ENCODE measurements at regions not wholly inside any gene's neighbourhood (a gene's known extent, or its start where the extent isn't known, plus 50 kb on each side); places are given as distances from the start of the nearest gene placed in this dataset.

- Histone ChIP-seq H3K4me3 (no peak overlapping the region), H3K36me3 (no peaks in the 10 kb centered on the region), H3K9me3 (peaks cover 14% of the 10 kb centered on the region), H3K4me1 (no peaks in the 10 kb centered on the region), H3K27ac (no peak overlapping the region), H3K27me3 (no peaks in the 10 kb centered on the region)
- WGBS = 58% methylated on average over 3 of the region's 3 CpGs
- no peak for DNase-seq (ENCODE audit: low spot score in 2 of 2)
- TF ChIP-seq POLR2A (IDR thresholded peaks at IDR 0.05) = no peak
- TF ChIP-seq EP300 (IDR thresholded peaks at IDR 0.05) = no peak
- no peak for TF ChIP-seq CTCF (IDR thresholded peaks at IDR 0.05)
- no peak for TF ChIP-seq POLR2AphosphoS5 (IDR thresholded peaks at IDR 0.05)
These were observed 479.1 kb downstream of the SOX11 start for GRCh38 chr2:6171294-6171693.

- Histone ChIP-seq H3K36me3 (no peaks in the 10 kb centered on the region), H3K4me1 (peaks cover 6% of the 10 kb centered on the region), H3K9me3 (peaks cover 14% of the 10 kb centered on the region), H3K27ac (no peak overlapping the region), H3K27me3 (no peaks in the 10 kb centered on the region), H3K4me3 (no peak overlapping the region)
- WGBS = 41% methylated on average over 2 of the region's 2 CpGs
- no peak for DNase-seq (ENCODE audit: low spot score in 2 of 2)
- TF ChIP-seq POLR2AphosphoS5 (IDR thresholded peaks at IDR 0.05) = no peak
- no peak for TF ChIP-seq EP300 (IDR thresholded peaks at IDR 0.05)
- no peak for TF ChIP-seq POLR2A (IDR thresholded peaks at IDR 0.05)
- no peak for TF ChIP-seq CTCF (IDR thresholded peaks at IDR 0.05)
These were observed 485.6 kb downstream of the SOX11 start for GRCh38 chr2:6177811-6178210.

GRCh38 chr2:6181525-6181924 lies 489.3 kb downstream of the SOX11 start:
- no peak for TF ChIP-seq POLR2AphosphoS5 (IDR thresholded peaks at IDR 0.05)
- no peak for TF ChIP-seq POLR2A (IDR thresholded peaks at IDR 0.05)
- no peak for TF ChIP-seq EP300 (IDR thresholded peaks at IDR 0.05)
- TF ChIP-seq CTCF (IDR thresholded peaks at IDR 0.05) = no peak
- Histone ChIP-seq H3K4me3 (no peak overlapping the region), H3K27me3 (no peaks in the 10 kb centered on the region), H3K27ac (no peak overlapping the region), H3K9me3 (peaks cover 2% of the 10 kb centered on the region), H3K36me3 (no peaks in the 10 kb centered on the region), H3K4me1 (peaks cover 6% of the 10 kb centered on the region)
- WGBS = 31% methylated on average over 4 of the region's 4 CpGs
- no peak for DNase-seq (ENCODE audit: low spot score in 2 of 2)

- Histone ChIP-seq H3K27ac (no peak overlapping the region), H3K27me3 (no peaks in the 10 kb centered on the region), H3K9me3 (peaks cover 2% of the 10 kb centered on the region), H3K4me1 (peaks cover 6% of the 10 kb centered on the region), H3K36me3 (no peaks in the 10 kb centered on the region), H3K4me3 (no peak overlapping the region)
- no peak for DNase-seq (ENCODE audit: low spot score in 2 of 2)
- 12% methylated on average over 4 of the region's 4 CpGs for WGBS
- no peak for TF ChIP-seq CTCF (IDR thresholded peaks at IDR 0.05)
- no peak for TF ChIP-seq POLR2AphosphoS5 (IDR thresholded peaks at IDR 0.05)
- TF ChIP-seq POLR2A (IDR thresholded peaks at IDR 0.05) = no peak
- TF ChIP-seq EP300 (IDR thresholded peaks at IDR 0.05) = no peak
These were observed 489.7 kb downstream of the SOX11 start for GRCh38 chr2:6181926-6182325.

- Histone ChIP-seq H3K9me3 (peaks cover 2% of the 10 kb centered on the region), H3K4me1 (peaks cover 6% of the 10 kb centered on the region), H3K4me3 (no peak overlapping the region), H3K36me3 (no peaks in the 10 kb centered on the region), H3K27ac (no peak overlapping the region), H3K27me3 (no peaks in the 10 kb centered on the region)
- TF ChIP-seq POLR2A (IDR thresholded peaks at IDR 0.05) (no peak), EP300 (IDR thresholded peaks at IDR 0.05) (no peak), CTCF (IDR thresholded peaks at IDR 0.05) (no peak), POLR2AphosphoS5 (IDR thresholded peaks at IDR 0.05) (no peak)
- WGBS = 72% methylated on average over 1 of the region's 1 CpG
- no peak for DNase-seq (ENCODE audit: low spot score in 2 of 2)
These were observed 491.0 kb downstream of the SOX11 start for GRCh38 chr2:6183226-6183625.
